HG02759 (cell line): ENCODE measurements at regions not wholly inside any gene's neighbourhood (a gene's known extent, or its start where the extent isn't known, plus 50 kb on each side); places are given as distances from the start of the nearest gene placed in this dataset.

ENCODE experiments used
- ATAC-seq: cut with Tn5 transposase; IDR thresholded peaks from one replicate; pipeline ENCODE4 v1.9.1; 2021; ENCODE audit warnings: mild to moderate bottlenecking, moderate library complexity; ENCODE audit not compliant: unreplicated experiment

- no peak for ATAC-seq
Measured at GRCh38 chr1:219114014-219114413, 59.7 kb upstream of the LYPLAL1 start.

GRCh38 chr1:219119839-219120238 is 53.8 kb upstream of the LYPLAL1 start:
- no peak for ATAC-seq

- ATAC-seq, result no peak
Measured at GRCh38 chr1:219120624-219121544, 52.8 kb upstream of the LYPLAL1 start.

GRCh38 chr1:219121679-219122078 is 52.0 kb upstream of the LYPLAL1 start:
- no peak for ATAC-seq

GRCh38 chr1:219123036-219123435 is 50.6 kb upstream of the LYPLAL1 start:
- no peak for ATAC-seq
